ENCODE measurements at regions not wholly inside any gene's neighbourhood (a gene's known extent, or its start where the extent isn't known, plus 50 kb on each side); places are given as distances from the start of the nearest gene placed in this dataset.

GRCh38 chr2:10980071-10980470 is 68.3 kb downstream of the KCNF1 start (continued):
- no peak for TF ChIP-seq EZH2 (IDR thresholded peaks at IDR 0.05)
- no peak for TF ChIP-seq REST (IDR thresholded peaks at IDR 0.05; ENCODE audit: low read depth)
- TF ChIP-seq ELF1 (IDR thresholded peaks at IDR 0.05; ENCODE audit: borderline replicate concordance, low read depth), result no peak
- TF ChIP-seq EGR1 (IDR thresholded peaks at IDR 0.05; ENCODE audit: low read depth), result no peak
- TF ChIP-seq CBX3 (IDR thresholded peaks at IDR 0.05; ENCODE audit: low read depth), result no peak
- TF ChIP-seq EZH2phosphoT487 (IDR thresholded peaks at IDR 0.05; ENCODE audit: borderline replicate concordance), result no peak
- no peak for TF ChIP-seq SIN3A (IDR thresholded peaks at IDR 0.05; ENCODE audit: low read depth)
- TF ChIP-seq TCF7L2 (IDR thresholded peaks at IDR 0.05; ENCODE audit: borderline replicate concordance, extremely low read depth, insufficient read depth, insufficient read length), result no peak
- no peak for TF ChIP-seq SP1 (IDR thresholded peaks at IDR 0.05; ENCODE audit: low read depth)
- no peak for TF ChIP-seq SRF (IDR thresholded peaks at IDR 0.05; ENCODE audit: low read depth)

- Histone ChIP-seq H3K9me3 (ENCODE audit: control insufficient read depth in 1 of 2, insufficient read depth in 1 of 2, low read depth in 1 of 2, low read length in 2 of 2) (no peaks in the 10 kb centered on the region), H3K36me3 (ENCODE audit: control insufficient read depth in 1 of 2, insufficient read depth in 2 of 2, low read length in 2 of 2) (no peaks in the 10 kb centered on the region), H3K27me3 (ENCODE audit: insufficient read depth, low read length) (no peaks in the 10 kb centered on the region), H3K9me2 (ENCODE audit: insufficient read depth) (no peaks in the 10 kb centered on the region), H3K27ac (ENCODE audit: low read depth, low read length) (no peak overlapping the region), H2AFZ (ENCODE audit: low read depth, low read length, poor library complexity, severe bottlenecking) (no peak overlapping the region), H4K20me1 (ENCODE audit: insufficient read depth) (no peaks in the 10 kb centered on the region), H3K9ac (ENCODE audit: low read length) (no peak overlapping the region), H3K4me2 (ENCODE audit: low read length) (no peak overlapping the region), H3K4me1 (ENCODE audit: control insufficient read depth in 1 of 2, insufficient read depth in 2 of 2, low read length in 2 of 2) (no peaks in the 10 kb centered on the region), H3K79me2 (ENCODE audit: insufficient read depth, low read length) (no peaks in the 10 kb centered on the region), H3K4me3 (replicated peaks in 1 of 2; ENCODE audit: low read depth in 1 of 2, low read length in 2 of 2) (no peak overlapping the region)
- ATAC-seq, result no peak
- ChIA-PET CTCF (no interaction called here), POLR2A (no interaction called here), RAD21 (ENCODE audit: low non-redundant PET in 1 of 2, low total read pairs in 2 of 2, uncharacterized antibody in 2 of 2, unreplicated experiment in 2 of 2) (no interaction called here)
- intact Hi-C loops (cut with micrococcal nuclease), result no loop called here
- no TSS peak for BruUV-seq (replicated peaks)
- TF ChIP-seq EGR1 (IDR thresholded peaks at IDR 0.05; ENCODE audit: low read depth), result no peak
- TF ChIP-seq ZBTB33 (IDR thresholded peaks at IDR 0.05; ENCODE audit: extremely low read depth, insufficient replicate concordance, low read length), result no peak
- no peak for TF ChIP-seq SP1 (IDR thresholded peaks at IDR 0.05; ENCODE audit: low read depth)
- no peak for TF ChIP-seq ELF1 (IDR thresholded peaks at IDR 0.05; ENCODE audit: borderline replicate concordance, low read depth)
- no peak for TF ChIP-seq JUND (IDR thresholded peaks at IDR 0.05)
- no peak for TF ChIP-seq POLR2AphosphoS5 (IDR thresholded peaks at IDR 0.05; ENCODE audit: low read depth, low read length)
- TF ChIP-seq POLR2A (IDR thresholded peaks at IDR 0.05; ENCODE audit: borderline replicate concordance, extremely low read depth, insufficient read depth, insufficient read length), result no peak
- no peak for TF ChIP-seq SIN3A (IDR thresholded peaks at IDR 0.05; ENCODE audit: low read depth)
- no peak for DNase-seq (ENCODE audit: low read depth, low spot score)
These were observed 69.2 kb downstream of the KCNF1 start for GRCh38 chr2:10980886-10981425.
